DMS153 treated with DMSO at 0.1 percent for 48 hours (cell line): ENCODE measurements at regions not wholly inside any gene's neighbourhood (a gene's known extent, or its start where the extent isn't known, plus 50 kb on each side); places are given as distances from the start of the nearest gene placed in this dataset.
"Not testable (repeated sequence)": the region's sequence is repeated elsewhere in the genome, so short reads cannot be mapped to it uniquely, and the experiment has no call there.

Experiments
- DNase-seq: peaks from one replicate; lab custom pipeline; 2025; ENCODE audit not compliant: unreplicated experiment; lab: John Stamatoyannopoulos, UW

DNA sequence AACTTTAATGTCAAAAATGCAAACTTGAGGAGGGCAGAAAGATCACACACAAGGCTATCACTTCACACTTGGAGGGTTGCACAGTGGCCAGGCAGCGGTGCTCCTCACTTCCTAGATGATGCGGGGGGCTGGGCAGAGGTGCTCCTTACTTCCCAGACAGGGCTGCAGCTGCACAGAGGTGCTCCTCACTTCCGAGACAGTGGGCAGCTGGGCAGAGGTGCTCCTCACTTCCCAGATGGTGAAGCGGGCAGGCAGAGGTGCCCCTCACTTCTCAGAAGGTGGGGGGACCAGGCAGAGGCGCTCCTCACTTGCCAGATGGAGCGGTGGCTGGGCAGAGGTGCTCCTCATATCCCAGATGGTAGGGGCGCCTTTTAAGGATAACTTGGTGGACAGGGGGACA, 423.2 kb upstream of the RORB start:
- DNase-seq = no peak

- no peak for DNase-seq
Measured at GRCh38 chr9:74078647-74079046, 418.5 kb upstream of the RORB start.

DNA sequence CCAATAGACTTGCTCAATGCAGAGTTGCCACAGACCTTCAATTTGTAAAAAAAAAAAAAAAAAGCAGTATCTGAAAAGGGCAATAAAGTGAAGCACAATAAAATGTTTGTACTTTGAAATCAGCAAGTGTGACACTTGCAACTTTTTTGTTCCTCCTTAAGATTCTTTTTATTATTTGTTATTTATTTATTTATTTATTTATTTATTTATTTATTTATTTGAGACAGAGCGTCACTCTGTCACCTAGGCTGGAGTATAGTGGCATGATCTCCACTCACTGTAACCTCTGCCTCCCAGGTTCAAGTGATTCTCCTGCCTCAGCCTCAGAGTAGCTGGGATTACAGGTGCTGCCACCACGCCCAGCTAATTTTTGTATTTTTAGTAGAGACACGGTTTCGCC, 416.5 kb upstream of the RORB start:
- not testable (repeated sequence) for DNase-seq

DNA sequence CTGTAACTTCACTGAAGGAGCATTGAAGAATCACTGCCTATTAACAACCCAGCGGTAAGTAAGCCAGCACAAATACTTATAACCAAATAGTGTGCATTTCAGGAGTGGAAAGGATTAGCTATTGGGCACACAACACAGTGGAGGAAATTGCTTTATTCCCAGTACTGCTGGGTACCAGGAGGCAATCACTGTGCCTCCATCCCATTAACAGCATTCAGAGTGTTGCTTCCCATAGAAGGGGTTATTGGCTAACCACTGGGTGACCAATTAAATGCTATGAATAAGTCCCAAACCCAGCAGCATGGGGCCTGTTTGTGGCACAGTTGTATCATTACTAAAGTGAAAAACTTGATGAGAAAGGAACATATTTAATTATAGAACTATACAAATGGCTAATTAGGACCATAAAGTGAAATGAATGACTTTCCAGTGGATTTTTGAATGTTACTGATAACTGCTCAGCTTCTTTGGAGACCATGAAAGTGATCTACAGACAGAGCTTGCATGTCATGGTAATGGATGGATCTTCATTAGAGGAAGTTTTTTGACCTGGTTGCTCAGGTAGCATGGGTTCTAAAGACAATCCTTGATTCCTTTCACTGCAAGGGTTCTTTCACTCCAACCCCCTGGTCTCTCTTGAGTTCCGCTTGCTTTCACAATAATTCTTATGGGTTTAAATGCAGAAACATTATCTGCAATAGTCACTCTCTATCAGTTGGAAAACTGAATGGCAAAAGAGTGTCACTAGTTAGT, 413.3 kb upstream of the RORB start:
- DNase-seq = no peak

DNA sequence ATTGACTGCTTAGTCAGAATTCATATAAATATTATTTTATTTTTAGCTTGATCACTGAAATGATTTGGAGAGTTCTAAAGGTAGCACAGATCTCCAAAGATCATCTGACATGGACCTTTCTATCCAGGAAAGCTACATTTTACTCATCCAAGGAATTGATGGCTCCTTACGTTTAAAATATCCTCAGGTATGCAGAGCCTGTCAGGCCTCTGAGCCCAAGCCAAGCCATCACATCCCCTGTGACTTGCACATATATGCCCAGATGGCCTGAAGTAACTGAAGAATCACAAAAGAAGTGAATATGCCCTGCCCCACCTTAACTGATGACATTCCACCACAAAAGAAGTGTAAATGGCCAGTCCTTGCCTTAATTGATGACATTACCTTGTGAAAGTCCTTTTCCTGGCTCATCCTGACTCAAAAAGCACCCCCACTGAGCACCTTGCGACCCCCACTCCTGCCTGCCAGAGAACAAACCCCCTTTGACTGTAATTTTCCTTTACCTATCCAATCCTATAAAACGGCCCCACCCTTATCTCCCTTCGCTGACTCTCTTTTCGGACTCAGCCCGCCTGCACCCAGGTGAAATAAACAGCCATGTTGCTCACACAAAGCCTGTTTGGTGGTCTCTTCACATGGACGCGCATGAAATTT, 411.6 kb upstream of the RORB start:
- not testable (repeated sequence) for DNase-seq

- not testable (repeated sequence) for DNase-seq
Measured at GRCh38 chr9:74090921-74091320, 406.2 kb upstream of the RORB start.

- DNase-seq = no peak
Measured at GRCh38 chr9:74092491-74092834, 404.7 kb upstream of the RORB start.

GRCh38 chr9:74094037-74094436, 403.1 kb upstream of the RORB start:
- not testable (repeated sequence) for DNase-seq

- DNase-seq = no peak
Measured at GRCh38 chr9:74094766-74095165, 402.4 kb upstream of the RORB start.

DNA sequence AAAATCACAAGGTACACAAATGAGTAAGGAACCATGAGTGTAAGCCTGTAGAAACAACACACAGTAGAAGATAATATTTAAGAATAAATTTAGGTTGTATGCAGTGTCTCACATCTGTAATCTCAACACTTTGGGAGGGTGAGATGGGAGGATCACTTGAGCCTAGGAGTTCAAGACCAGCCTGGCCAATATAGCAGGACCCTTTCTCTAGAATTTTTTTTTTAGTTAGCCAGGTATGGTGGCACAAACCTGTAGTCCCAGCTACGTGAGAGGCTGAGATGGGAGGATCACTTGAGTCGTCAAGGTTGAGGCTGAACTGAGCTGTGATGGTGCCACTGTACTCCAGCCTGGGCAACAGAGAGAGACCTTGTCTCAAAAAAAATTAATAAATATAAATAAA, 401.2 kb upstream of the RORB start:
- DNase-seq = no peak

- no peak for DNase-seq
Measured at GRCh38 chr9:74096420-74096819, 400.7 kb upstream of the RORB start.

- no peak for DNase-seq
Measured at GRCh38 chr9:74100042-74100441, 397.1 kb upstream of the RORB start.

GRCh38 chr9:74102148-74102547, 395.0 kb upstream of the RORB start:
- not testable (repeated sequence) for DNase-seq

- no peak for DNase-seq
Measured at GRCh38 chr9:74102702-74103101, 394.4 kb upstream of the RORB start.

- no peak for DNase-seq
Measured at GRCh38 chr9:74107692-74108091, 389.4 kb upstream of the RORB start.

GRCh38 chr9:74115976-74116375, 381.2 kb upstream of the RORB start:
- DNase-seq = no peak

DNA sequence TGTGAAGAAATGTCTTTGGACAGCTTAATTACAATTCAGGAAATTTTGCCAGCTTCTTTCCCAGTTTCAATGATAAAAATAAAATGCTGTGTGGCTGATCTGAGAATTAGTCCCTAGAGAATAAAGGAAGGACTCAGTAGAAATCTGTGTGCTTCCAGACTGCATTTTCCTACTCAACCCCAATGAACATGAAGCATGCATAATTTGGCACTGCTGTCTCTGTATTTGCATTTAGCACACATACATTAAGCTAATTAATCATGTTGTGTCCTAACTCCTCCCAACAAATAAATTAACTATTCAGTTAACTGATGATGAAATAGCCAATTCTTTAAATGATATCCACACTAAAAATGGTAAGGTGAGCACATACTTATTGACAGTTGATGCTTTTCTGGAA, 380.0 kb upstream of the RORB start:
- DNase-seq = no peak

DNA sequence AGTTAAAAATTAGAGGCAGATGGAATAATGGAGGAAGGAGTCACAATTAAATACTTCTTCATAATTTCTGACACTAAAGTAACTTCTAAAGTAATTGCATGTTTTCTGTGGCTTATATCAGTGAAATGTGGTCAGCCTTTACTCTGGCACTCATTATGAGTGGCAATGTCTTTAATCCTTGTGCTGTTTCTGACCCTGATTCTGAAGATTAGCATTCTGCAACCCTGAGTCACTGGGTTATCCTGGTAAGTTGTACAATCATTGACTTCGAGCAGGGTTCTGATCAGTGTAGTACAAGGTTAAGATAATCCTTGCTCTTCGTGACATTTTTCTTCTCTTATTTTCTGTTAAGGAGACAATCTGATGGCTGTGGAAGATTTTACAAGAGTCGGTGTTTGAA, 379.4 kb upstream of the RORB start:
- DNase-seq = no peak

GRCh38 chr9:74120061-74120460, 377.1 kb upstream of the RORB start:
- no peak for DNase-seq

- DNase-seq = no peak
Measured at GRCh38 chr9:74120470-74120869, 376.7 kb upstream of the RORB start.

DNA sequence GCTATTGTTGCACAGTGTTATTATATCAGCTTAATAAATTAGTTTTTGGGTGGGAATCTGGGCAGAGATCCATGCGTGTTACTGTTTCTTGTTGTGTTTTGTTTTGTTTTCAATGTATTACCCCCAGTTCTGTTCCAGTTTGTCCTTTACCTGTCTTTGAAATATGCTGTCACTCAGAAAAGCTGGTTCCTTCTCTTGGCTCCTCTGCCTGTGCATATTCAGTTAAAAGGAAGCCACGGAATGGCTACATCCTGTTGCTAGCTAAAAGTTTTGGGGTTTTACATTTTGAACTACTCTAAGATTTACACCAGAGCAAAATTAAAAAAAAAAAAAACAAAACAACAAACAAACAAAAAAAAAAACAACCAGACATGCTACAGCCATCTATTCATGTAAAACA, 374.9 kb upstream of the RORB start:
- no peak for DNase-seq

DNA sequence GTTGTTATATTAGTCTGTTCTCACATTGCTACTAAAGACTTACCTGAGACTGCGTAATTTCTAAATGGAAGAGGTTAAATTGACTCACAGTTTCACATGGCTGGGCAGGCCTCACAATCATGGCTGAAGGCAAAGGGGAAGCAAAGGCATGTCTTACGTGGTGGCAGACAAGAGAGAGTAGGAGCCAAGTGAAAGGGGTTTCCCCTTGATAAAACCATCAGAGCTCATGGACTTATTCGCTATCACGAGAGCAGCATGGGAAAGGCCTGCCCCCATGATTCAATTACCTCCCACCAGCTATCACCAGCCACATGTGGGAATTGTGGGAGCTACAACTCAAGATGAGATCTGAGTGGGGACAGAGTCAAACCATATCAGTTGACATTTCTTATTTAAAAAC, 374.5 kb upstream of the RORB start:
- no peak for DNase-seq

- no peak for DNase-seq
Measured at GRCh38 chr9:74125941-74126340, 371.2 kb upstream of the RORB start.
